ENCODE measurements at regions not wholly inside any gene's neighbourhood (a gene's known extent, or its start where the extent isn't known, plus 50 kb on each side); places are given as distances from the start of the nearest gene placed in this dataset.

- no peak for TF ChIP-seq CTCF (IDR thresholded peaks at IDR 0.05; ENCODE audit: insufficient read depth, low read depth, low read length, missing control alignments)
- no peak overlapping the region for H3K4me3 ChIP-seq (ENCODE audit: low read depth, low read length)
- peak; percentile 18 for DNase-seq (ENCODE audit: low read depth)
Observed at GRCh38 chr2:177338177-177338721, 54.3 kb upstream of the AGPS start.

GRCh38 chr2:177340158-177340557 lies 52.4 kb upstream of the AGPS start:
- no peak for TF ChIP-seq CTCF (IDR thresholded peaks at IDR 0.05; ENCODE audit: insufficient read depth, low read depth, low read length, missing control alignments)
- no peak overlapping the region for H3K4me3 ChIP-seq (ENCODE audit: low read depth, low read length)
- DNase-seq (ENCODE audit: low read depth), result no peak

DNA sequence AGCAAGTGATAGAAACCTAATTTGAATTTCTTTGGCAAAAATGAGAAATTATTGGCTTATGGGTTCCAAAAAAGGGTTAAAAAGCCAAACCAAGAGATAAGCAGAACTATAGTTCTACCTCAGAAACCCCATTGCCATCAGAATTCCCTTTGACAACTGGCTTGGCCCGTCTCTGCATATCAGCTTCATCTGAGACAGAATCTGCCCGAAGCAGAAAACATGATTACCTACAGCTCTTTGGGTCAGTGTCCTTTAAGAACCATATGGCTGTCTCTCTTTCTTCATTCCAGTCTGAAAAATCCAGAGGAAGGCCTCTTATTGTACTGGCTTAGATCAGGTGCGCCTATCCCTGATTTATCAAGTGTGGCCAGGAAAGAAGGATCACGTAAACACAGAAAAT lies 49.8 kb upstream of the AGPS start:
- DNase-seq (ENCODE audit: low read depth), result no peak
- TF ChIP-seq CTCF (IDR thresholded peaks at IDR 0.05; ENCODE audit: insufficient read depth, low read depth, low read length, missing control alignments), result no peak
- no peak overlapping the region for H3K4me3 ChIP-seq (ENCODE audit: low read depth, low read length)

All from GM12865 (cell line).